HUES48 (cell line): ENCODE measurements at regions not wholly inside any gene's neighbourhood (a gene's known extent, or its start where the extent isn't known, plus 50 kb on each side); places are given as distances from the start of the nearest gene placed in this dataset.

Source experiments
- H3K27ac ChIP-seq: one replicate; pipeline ENCODE4 v1.7.0; 2013; ENCODE audit warnings: low read depth, low read length, inconsistent platforms
- H3K27me3 ChIP-seq: 2 replicates; pipeline ENCODE4 v1.6.1; 2013; ENCODE audit warnings: mild to moderate bottlenecking, low read length; ENCODE audit not compliant: control insufficient read depth, insufficient read depth
- H3K36me3 ChIP-seq: 2 replicates; pipeline ENCODE4 v1.6.1; 2013; ENCODE audit warnings: low read length; ENCODE audit not compliant: control insufficient read depth, insufficient read depth
- H3K4me1 ChIP-seq: 2 replicates; pipeline ENCODE4 v1.6.1; 2013; ENCODE audit warnings: mild to moderate bottlenecking, low read length; ENCODE audit not compliant: control insufficient read depth, insufficient read depth
- H3K4me3 ChIP-seq: 2 replicates; pipeline ENCODE4 v1.5.1; 2013; ENCODE audit warnings: mild to moderate bottlenecking, low read depth, low read length
- H3K9ac ChIP-seq: 2 replicates; pipeline ENCODE4 v1.6.1; 2013; ENCODE audit warnings: mild to moderate bottlenecking, low read depth, low read length, moderate library complexity
- H3K9me3 ChIP-seq: 2 replicates; pipeline ENCODE4 v1.6.1; 2013; ENCODE audit warnings: low read length; ENCODE audit not compliant: control insufficient read depth, insufficient read depth

GRCh38 chr14:101191101-101191720, 287.7 kb upstream of the RTL1 start:
- Histone ChIP-seq H3K9ac (no peak overlapping the region), H3K27me3 (no peaks in the 10 kb centered on the region), H3K9me3 (no peaks in the 10 kb centered on the region), H3K36me3 (no peaks in the 10 kb centered on the region), H3K4me1 (peaks cover 12% of the 10 kb centered on the region), H3K4me3 (no peak overlapping the region), H3K27ac (no peak overlapping the region)

- H3K27me3 ChIP-seq = no peaks in the 10 kb centered on the region
- H3K27ac ChIP-seq = no peak overlapping the region
These were observed 288.5 kb upstream of the RTL1 start for GRCh38 chr14:101191721-101192660.

GRCh38 chr14:101192661-101193000, 289.1 kb upstream of the RTL1 start:
- no peaks in the 10 kb centered on the region for H3K36me3 ChIP-seq
- no peak overlapping the region for H3K9ac ChIP-seq
- H3K4me3 ChIP-seq = no peak overlapping the region
- H3K4me1 ChIP-seq = peaks cover 12% of the 10 kb centered on the region
- H3K27ac ChIP-seq = no peak overlapping the region
- no peaks in the 10 kb centered on the region for H3K27me3 ChIP-seq
- H3K9me3 ChIP-seq = no peaks in the 10 kb centered on the region

More at GRCh38 chr14:101191721-101192660, 288.5 kb upstream of the RTL1 start:
- H3K4me1 ChIP-seq = peaks cover 12% of the 10 kb centered on the region
- H3K4me3 ChIP-seq = no peak overlapping the region
- no peaks in the 10 kb centered on the region for H3K9me3 ChIP-seq
- no peak overlapping the region for H3K9ac ChIP-seq
- no peaks in the 10 kb centered on the region for H3K36me3 ChIP-seq

- no peak overlapping the region for H3K9ac ChIP-seq
- no peaks in the 10 kb centered on the region for H3K27me3 ChIP-seq
- H3K4me1 ChIP-seq = peaks cover 12% of the 10 kb centered on the region
- no peak overlapping the region for H3K4me3 ChIP-seq
- no peak overlapping the region for H3K27ac ChIP-seq
- no peaks in the 10 kb centered on the region for H3K9me3 ChIP-seq
- no peaks in the 10 kb centered on the region for H3K36me3 ChIP-seq
These were observed 289.8 kb upstream of the RTL1 start for GRCh38 chr14:101193106-101193844.

GRCh38 chr14:101193845-101194372, 290.4 kb upstream of the RTL1 start:
- no peak overlapping the region for H3K9ac ChIP-seq
- H3K27me3 ChIP-seq = no peaks in the 10 kb centered on the region
- no peak overlapping the region for H3K4me3 ChIP-seq
- H3K27ac ChIP-seq = no peak overlapping the region
- H3K9me3 ChIP-seq = no peaks in the 10 kb centered on the region
- no peaks in the 10 kb centered on the region for H3K36me3 ChIP-seq
- peaks cover 12% of the 10 kb centered on the region for H3K4me1 ChIP-seq

GRCh38 chr14:101194373-101195308, 291.1 kb upstream of the RTL1 start:
- Histone ChIP-seq H3K4me1 (peaks cover 12% of the 10 kb centered on the region), H3K27me3 (no peaks in the 10 kb centered on the region), H3K9ac (no peak overlapping the region), H3K27ac (no peak overlapping the region), H3K36me3 (no peaks in the 10 kb centered on the region), H3K4me3 (no peak overlapping the region), H3K9me3 (no peaks in the 10 kb centered on the region)

GRCh38 chr14:101195309-101195901, 291.9 kb upstream of the RTL1 start:
- H3K4me1 ChIP-seq = peaks cover 12% of the 10 kb centered on the region
- no peaks in the 10 kb centered on the region for H3K27me3 ChIP-seq
- H3K4me3 ChIP-seq = no peak overlapping the region
- no peak overlapping the region for H3K9ac ChIP-seq
- H3K36me3 ChIP-seq = no peaks in the 10 kb centered on the region
- no peak overlapping the region for H3K27ac ChIP-seq
- no peaks in the 10 kb centered on the region for H3K9me3 ChIP-seq

- H3K4me3 ChIP-seq = no peak overlapping the region
- peaks cover 12% of the 10 kb centered on the region for H3K4me1 ChIP-seq
- no peak overlapping the region for H3K27ac ChIP-seq
- H3K9me3 ChIP-seq = no peaks in the 10 kb centered on the region
- no peak overlapping the region for H3K9ac ChIP-seq
- no peaks in the 10 kb centered on the region for H3K27me3 ChIP-seq
- no peaks in the 10 kb centered on the region for H3K36me3 ChIP-seq
These were observed 292.7 kb upstream of the RTL1 start for GRCh38 chr14:101196051-101196712.

- Histone ChIP-seq H3K4me3 (no peak overlapping the region), H3K27me3 (no peaks in the 10 kb centered on the region), H3K36me3 (no peaks in the 10 kb centered on the region), H3K27ac (no peak overlapping the region), H3K9ac (no peak overlapping the region), H3K4me1 (peaks cover 12% of the 10 kb centered on the region), H3K9me3 (no peaks in the 10 kb centered on the region)
These were observed 293.5 kb upstream of the RTL1 start for GRCh38 chr14:101196795-101197590.
